ENCODE measurements at regions not wholly inside any gene's neighbourhood (a gene's known extent, or its start where the extent isn't known, plus 50 kb on each side); places are given as distances from the start of the nearest gene placed in this dataset.
"Not testable (repeated sequence)": the region's sequence is repeated elsewhere in the genome, so short reads cannot be mapped to it uniquely, and the experiment has no call there.

DNA sequence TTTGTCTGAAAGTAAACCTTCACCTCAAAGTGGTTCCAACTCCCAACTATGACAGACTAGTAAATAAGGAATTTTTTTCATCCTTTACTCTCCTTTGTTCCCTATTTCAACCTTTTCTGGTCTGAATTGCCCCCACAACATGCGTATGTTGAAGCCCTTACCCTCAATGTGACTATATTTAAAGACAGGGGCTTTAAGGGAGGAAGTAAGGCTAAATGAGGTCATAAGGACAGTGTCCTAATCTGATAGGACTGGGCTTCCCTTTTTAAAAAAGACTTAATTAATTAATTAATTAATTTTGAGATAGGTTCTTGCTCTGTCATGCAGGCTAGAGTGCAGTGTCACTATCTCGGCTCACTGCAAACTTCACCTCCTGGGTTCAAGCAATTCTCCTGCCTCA lies 86.3 kb downstream of the VCPKMT start:
- 86 to 98% (median 91%) methylated on average over 2 of the region's 2 CpGs for WGBS, 3 donors
- H3K27ac ChIP-seq (ENCODE audit: low read depth, low read length): no peak overlapping the region

DNA sequence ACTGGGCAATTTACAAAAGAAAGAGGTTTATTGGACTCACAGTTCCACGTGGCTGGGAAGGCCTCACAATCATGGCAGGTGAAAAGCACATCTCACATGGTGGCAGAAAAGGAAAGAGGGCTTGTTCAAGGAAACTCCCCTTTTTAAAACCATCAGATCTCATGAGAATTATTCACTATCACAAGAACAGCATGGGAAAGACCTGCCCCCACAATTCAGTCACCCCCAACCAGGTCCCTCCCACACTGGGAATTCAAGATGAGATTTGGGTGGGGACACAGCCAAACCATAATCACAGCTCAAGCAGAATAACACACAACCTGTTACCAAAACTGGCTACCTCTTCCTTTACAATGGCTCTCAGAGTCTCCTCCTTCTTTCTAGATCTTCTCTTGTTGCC lies 85.5 kb downstream of the VCPKMT start:
- H3K27ac ChIP-seq (ENCODE audit: low read depth, low read length): not testable (repeated sequence)
- WGBS, 3 donors: 80 to 91% (median 87%) methylated on average over 1 of the region's 1 CpG

DNA sequence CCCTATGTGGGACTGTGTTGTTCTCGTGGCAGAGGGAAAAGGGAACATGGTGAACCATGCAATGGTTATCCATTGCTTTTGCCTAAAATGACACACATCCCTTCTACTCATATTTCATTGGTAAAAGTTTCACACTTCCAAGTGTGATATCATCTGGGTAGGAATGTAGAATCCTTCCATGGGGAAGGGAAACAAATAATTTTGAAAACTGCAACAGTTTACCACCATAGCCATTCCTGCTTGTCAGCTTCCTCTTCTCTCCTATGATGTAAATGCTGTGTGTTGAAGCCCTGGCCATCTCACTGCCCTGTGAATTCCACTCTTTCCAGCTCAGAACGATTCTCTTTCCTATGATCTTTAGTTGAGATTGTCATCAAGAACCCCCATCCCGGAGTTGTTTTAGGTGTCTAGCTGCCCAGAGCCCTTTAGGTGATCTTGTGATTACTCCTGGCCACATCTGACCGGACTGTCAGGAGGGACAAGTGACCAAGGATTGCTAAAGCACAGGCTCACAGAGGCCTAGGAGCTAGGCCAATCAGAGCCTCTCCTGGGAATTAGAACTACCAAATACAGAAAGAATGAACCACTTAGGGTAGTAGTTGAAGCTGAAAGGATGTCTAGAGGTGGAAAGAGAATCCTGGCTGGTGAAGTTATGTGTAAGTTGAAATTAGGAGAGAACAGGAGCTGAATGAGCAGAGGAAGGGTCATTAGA lies 84.6 kb downstream of the VCPKMT start:
- 65 to 74% (median 72%) methylated on average over 4 of the region's 4 CpGs for WGBS, 3 donors
- H3K27ac ChIP-seq (ENCODE audit: low read depth, low read length): no peak overlapping the region

DNA sequence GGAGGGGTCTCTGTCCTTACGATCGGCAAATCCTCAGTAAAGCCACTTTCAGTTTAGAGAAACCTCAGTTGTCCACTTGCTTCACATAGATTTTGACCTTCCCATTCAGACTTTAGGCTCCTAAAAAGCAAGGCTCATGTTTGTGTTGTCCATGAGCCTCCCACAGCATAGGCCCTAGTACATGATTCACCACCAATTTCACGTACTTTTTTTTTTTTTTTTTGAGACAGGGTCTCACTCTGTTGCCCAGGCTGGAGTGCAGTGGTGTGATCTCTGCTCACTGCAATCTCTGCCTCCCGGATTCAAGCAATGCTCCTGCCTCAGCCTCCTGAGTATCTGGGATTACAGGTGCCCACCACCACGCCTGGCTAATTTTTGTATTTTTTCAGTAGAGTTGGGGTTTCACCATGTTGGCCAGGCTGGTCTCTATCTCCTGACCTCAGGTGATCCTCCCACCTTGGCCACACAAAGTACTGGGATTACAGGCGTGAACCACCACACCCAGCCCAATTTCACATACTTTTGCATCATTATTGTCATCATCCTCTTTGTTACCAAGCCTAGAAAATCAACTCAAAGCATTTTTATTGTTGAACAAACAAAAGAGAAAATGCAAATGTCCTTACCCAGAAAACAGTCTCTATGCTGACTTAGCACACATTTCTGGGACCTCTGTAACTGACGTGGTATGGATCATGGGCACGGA lies 83.8 kb downstream of the VCPKMT start:
- WGBS, 3 donors: 88 to 95% (median 90%) methylated on average over 8 of the region's 8 CpGs
- H3K27ac ChIP-seq (ENCODE audit: low read depth, low read length): not testable (repeated sequence)

DNA sequence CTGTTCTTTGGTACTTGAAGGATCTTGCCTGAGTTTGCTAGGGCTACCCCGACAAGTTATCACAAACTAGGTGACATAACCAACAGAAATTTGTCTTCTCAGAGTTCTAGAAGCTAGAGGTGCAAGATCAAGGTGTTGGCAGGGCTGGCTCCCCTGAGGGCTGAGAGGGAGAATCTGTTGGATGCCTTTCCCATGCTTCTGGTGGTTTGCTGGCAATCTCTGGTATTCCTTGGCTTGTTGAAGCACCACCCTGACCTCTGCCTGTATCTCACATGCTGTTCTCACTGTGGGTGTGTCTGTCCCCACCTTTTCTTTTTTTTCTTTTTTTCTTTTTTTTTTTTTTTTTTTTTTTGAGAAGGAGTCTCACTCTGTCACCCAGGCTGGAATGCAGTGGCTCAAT lies 81.2 kb downstream of the VCPKMT start:
- 86 to 93% (median 91%) methylated on average over 1 of the region's 1 CpG for WGBS, 3 donors
- H3K27ac ChIP-seq (ENCODE audit: low read depth, low read length): no peak overlapping the region

DNA sequence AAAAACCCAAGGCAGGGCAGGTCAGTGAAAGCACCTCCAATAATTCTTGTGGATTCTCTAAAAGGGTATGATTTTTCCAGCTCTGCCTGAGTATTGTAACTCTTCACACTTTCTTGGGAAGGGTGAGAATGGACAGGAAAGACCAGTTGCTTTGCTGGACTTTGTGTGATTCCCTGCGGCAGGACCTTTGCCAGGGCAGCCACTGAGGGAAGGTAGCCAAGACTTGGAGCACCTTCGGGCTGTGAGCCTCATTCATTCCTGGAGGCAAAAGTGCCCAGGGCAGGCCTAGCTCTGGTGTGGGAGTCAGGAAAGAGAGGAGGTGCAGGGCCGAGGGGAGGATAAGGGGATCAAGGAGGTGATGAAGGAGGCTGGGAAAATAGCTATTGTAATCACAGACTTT lies 80.2 kb downstream of the VCPKMT start:
- H3K27ac ChIP-seq (ENCODE audit: low read depth, low read length): no peak overlapping the region
- WGBS, 3 donors: 73 to 88% (median 84%) methylated on average over 3 of the region's 3 CpGs

DNA sequence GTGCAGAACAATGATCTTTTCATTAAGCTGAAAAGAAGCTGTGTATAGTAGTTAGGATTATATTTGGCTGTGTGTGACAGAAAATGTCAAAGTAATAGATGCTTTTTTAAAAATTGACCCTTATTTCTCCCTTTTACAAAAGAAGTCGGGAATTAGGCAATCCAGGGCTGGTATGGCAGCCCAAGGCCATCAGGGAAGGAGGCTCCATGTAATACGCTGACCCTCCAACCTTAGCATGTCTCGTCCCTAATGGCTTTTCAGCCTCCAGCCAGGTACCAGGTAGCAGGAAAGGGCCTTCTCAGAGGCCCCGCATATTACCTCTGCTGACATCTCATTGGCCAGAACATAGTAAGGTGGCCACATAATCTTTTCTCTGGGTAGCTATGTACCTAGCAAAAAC lies 79.7 kb downstream of the VCPKMT start:
- H3K27ac ChIP-seq (ENCODE audit: low read depth, low read length): no peak overlapping the region
- WGBS, 3 donors: 70 to 95% (median 94%) methylated on average over 4 of the region's 4 CpGs

DNA sequence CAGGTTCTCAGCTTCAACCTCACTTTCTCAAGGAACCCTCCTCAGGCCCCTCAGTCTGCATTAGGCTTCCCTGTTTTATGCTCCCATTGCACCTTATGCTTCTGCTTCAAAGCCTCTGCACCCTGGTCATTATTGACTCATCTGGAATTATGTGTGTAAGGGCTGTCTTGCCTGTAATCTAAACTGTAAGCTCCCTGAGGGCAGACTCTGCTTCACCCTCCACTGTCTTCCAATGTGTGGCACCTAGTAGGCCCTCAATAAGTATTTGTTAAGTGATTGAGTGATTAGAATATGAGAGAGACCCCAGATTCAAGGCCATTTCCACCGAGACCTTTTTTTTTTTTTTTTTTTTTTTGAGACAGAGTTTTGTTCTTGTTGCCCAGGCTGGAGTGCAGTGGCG lies 79.1 kb downstream of the VCPKMT start:
- WGBS, 3 donors: 82 to 100% (median 95%) methylated on average over 2 of the region's 2 CpGs
- H3K27ac ChIP-seq (ENCODE audit: low read depth, low read length): no peak overlapping the region

DNA sequence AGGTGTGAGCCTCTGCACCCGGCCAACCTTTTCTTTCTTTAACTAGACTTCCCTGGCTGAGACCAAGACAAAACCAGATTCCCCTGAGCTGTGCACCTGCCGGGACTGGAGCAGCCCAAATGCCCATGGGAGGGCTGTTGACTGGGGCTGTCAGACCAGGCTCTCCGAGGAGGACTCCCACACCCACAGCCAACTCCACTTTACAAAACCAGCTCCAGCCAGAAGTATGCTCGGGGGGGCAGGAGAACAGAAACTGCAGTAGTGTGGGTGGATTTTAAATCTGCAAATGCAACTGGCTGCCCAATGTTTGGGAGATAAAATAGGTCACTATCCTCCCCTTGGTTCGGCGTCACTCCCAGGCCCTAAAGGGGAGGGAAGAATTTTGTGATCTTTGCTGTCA lies 78.5 kb downstream of the VCPKMT start:
- 53 to 76% (median 58%) methylated on average over 6 of the region's 6 CpGs for WGBS, 3 donors
- no peak overlapping the region for H3K27ac ChIP-seq (ENCODE audit: low read depth, low read length)

DNA sequence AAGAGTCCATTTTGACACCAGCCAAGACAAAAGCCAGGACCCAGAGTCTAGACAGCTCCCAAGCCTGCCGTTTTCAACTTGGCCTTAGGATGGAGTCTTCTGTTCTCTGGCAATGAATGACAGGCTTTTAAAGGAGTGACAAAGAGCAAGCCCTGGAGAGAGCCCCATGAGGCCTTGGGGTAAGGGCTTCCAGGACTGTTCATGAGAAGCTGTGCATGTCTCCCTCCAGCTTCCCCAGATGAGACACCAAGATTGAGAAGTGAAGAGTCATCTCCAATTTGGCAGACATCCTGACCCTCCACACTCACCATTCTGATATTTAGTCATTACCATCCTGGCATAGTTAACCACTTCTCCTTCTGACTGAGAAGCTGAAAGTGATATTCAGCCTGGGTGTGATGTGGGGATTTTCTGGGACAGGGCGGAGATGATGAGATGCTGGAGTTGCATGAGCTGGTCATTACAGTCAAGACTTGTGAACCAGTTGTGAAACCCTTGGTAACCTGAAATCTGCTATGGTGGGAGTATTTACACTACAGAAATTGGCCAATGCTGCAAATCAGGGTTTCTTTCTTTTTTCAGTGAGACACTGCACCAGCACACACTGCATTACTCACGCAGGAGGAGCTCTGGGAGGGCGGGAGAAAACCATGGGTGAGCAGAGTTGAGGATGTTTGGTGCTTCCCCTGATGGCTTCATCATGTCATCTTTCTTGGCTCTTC lies 77.8 kb downstream of the VCPKMT start:
- WGBS, 3 donors: 62 to 63% (median 62%) methylated on average over 4 of the region's 4 CpGs
- H3K27ac ChIP-seq (ENCODE audit: low read depth, low read length): no peak overlapping the region

DNA sequence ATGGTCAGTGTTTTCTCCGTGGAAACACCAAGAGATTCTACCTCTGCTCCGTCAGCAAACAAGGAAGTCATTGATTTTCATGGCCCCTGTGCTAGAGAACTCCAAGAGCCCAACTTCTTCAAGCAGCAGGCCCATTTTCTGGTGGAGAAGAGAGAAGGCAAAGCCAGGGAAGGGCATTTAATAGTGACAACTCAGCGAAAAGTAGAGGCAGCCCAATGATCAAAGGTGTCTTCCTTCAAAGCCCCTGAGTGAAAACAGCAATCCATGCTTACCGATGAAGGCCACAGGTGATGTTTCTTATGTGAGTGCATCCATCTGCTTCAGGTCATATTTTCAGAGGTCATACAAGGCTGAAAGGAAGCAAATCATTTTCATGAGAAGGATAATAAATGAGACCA lies 77.3 kb downstream of the VCPKMT start:
- 74 to 83% (median 80%) methylated on average over 4 of the region's 4 CpGs for WGBS, 3 donors
- H3K27ac ChIP-seq (ENCODE audit: low read depth, low read length): no peak overlapping the region

DNA sequence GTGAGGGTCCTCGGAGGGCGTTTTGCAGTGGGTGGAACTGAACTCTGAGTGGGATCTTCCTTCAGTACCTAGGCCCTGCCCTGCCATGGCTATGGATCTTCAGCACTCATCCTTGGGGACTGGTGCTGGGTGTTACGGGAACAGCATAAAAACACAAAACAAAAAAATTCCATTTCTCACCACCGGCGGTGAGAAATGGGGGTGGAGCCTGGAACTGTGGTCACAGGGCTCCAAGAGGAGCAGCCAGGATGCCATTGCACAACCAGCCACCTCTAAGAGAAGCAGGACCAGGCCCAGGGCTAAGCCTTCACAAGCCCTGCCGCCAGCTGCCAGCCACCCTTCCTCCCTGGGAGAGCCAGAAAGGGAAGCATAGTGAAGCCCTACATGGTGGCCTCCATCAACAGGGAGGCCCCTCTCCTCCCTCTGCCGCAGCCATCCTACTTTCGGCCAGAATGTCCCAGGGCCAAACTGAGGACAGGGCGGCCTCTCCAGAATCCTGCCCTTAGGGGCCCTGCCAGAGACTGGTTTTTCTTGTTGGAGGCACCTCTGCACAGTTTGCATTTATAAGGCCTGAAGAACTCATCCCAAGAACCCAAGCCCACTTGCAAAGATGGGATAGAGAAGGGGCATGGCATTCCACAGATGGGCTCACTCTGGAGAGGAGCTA lies 76.5 kb downstream of the VCPKMT start:
- H3K27ac ChIP-seq (ENCODE audit: low read depth, low read length): no peak overlapping the region
- 70 to 90% (median 72%) methylated on average over 9 of the region's 9 CpGs for WGBS, 3 donors

DNA sequence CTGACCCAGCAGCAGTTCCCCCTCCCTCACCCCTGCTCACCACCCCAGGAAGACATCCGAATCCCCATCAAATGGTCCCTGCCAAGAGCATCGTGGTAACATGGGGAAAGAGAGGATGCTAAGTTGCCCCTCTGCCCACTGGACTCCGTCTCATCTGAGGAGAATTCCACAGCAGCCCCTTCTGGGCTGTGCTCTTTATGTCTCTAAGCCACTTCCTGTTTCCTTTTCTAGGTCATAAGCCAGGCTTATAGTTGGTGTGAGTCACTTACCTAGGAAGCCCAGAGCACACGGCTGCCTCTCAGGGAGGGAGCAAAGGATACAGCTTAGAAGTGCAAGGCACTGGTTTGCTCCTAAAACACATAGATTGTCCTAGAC lies 76.0 kb downstream of the VCPKMT start:
- WGBS, 3 donors: 43 to 71% (median 50%) methylated on average over 4 of the region's 4 CpGs
- no peak overlapping the region for H3K27ac ChIP-seq (ENCODE audit: low read depth, low read length)

DNA sequence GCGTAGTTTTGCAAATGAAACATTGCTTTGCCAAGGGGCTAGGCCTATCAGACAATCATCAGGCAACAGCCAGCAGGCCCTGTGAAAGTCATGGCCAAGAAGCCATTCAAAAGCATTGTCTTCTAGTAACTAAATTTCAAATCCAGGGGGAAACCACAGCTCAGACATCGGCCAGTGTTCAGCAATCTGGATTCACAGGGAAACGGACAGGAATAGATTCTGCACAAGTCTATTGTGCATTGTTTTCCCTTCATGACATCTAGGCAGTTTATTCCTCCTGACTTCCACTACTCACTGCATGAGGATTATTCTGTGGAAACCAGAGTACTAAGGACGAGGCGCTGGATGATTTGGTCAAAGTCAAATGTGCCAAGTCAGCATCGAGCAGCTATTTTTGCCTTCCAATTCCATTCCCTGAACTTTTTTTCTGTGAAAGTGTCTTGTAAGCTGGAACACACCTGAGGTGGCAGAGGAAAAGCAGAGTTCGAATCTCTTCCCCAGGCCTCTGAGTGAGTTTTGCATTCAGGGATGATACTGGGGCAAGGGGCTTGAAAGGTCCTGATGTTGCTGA lies 75.4 kb downstream of the VCPKMT start:
- WGBS, 3 donors: 75 to 85% (median 76%) methylated on average over 7 of the region's 7 CpGs
- no peak overlapping the region for H3K27ac ChIP-seq (ENCODE audit: low read depth, low read length)

DNA sequence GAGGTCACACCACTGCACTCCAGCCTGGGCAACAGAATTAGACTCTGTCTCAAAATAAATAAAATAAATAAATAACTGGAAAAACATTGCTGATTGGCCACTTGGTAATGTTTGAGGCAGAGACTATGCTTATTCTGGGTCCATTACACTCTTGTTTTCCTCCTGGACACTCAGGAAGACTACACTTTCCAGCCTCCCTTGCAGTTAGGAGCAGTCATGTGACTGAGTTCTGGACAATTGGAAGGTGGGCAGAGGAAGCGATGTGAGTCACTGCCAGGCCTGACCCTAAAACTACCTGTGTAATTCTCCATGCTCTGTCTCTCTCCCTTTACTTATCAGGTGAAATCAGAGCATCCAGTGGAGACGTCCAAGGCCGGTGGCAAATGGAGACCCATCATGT lies 74.4 kb downstream of the VCPKMT start:
- H3K27ac ChIP-seq (ENCODE audit: low read depth, low read length): no peak overlapping the region
- WGBS, 3 donors: 97 to 98% (median 98%) methylated on average over 3 of the region's 3 CpGs

DNA sequence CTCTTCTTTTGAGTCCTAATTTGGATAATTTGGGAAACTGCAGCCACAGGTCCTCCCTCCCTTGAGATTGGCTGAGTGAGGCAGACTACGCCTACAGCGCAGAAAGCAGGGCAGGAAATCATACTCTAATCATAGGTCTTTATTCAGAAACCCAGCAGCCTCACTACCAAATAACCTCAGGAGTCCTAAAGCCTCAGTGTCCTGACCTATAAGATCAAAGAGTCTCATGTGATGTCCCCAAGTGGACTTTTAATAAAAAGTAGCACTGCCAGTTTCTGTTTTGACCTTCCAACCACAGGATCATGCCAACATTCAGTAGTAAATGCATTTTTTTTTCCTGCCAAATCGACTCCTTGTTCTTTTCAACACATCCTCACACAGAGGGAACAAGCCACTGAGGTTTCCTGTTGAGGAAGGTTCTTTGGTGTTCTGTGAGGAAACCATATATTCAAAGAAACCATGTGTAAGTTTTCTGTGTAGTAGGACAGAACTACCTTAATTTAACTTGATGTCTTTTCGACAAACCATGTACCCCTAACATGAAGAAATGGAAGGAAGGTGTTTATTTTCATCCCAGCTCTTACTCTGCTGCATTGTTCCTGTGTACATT lies 72.2 kb downstream of the VCPKMT start:
- WGBS, 3 donors: 37 to 80% (median 41%) methylated on average over 4 of the region's 4 CpGs
- H3K27ac ChIP-seq (ENCODE audit: low read depth, low read length): peak overlapping the region; percentile 5

DNA sequence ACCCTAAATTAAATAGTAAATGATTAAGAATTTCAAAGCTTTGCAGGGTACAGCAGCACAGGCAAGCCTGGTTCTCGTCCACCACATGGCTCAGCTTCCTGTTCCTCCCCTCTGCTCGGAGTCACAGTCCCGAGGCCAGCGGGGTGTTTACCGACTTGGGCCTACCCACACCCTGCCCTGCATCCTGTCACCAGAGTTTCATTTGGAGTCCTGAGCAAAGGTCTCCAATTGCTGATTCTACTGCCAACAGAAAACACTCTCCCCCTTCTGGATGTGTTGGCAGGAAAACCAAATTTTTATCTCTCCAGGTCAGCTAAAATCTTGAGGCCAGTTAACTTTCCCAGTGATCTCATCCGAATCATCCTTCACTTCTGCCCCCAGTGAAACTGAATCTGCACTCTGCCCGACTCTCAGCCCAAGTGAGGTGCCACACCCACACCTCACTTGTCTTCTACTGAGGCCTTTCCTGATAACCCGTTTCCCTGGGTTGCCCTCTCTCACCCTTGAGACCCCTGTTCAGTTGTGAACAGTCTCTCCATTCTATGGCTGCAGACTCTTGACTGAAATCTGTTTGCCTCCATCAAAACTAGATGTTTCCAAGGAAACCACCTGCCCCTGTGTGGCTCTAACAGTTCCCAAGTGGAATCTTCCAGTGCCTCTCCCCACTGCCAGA lies 71.2 kb downstream of the VCPKMT start:
- H3K27ac ChIP-seq (ENCODE audit: low read depth, low read length): peak overlapping the region; percentile 2
- WGBS, 3 donors: 8 to 18% (median 10%) methylated on average over 8 of the region's 8 CpGs

DNA sequence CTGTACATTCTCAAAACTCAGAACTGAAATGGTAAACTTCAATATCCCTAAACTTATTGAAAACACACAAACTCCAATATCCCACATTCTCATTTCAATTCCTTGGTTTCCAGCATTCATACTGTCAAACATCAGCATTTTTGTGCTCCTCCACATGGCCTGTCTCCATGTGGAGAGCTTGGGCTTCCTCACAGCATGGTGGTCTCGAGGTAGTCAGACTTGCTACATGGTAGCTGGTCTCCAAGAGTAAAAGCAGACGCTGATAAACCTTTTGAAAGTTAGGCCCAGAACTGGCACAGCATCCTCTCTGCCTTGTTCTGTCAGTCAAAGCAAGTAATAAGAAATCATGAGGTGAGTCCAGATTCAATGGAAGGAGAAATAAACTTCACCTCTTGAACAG lies 70.5 kb downstream of the VCPKMT start:
- WGBS, 3 donors: 95 to 97% (median 96%) methylated on average over 2 of the region's 2 CpGs
- no peak overlapping the region for H3K27ac ChIP-seq (ENCODE audit: low read depth, low read length)
